H1 (cell line): ENCODE measurements at regions not wholly inside any gene's neighbourhood (a gene's known extent, or its start where the extent isn't known, plus 50 kb on each side); places are given as distances from the start of the nearest gene placed in this dataset.

ENCODE experiments used
- CTCF ChIA-PET: fragments of 300-600 bp; sonication (Branson Sonifier 250); formaldehyde crosslinking; loops from one replicate; lab custom pipeline; 2021; ENCODE audit not compliant: partially characterized antibody; lab: Charles Lee
- POLR2A ChIA-PET: fragments of 300-600 bp; sonication (Branson Sonifier 250); formaldehyde crosslinking; loops from one replicate; lab custom pipeline; 2021; ENCODE audit warnings: inconsistent platforms; ENCODE audit not compliant: partially characterized antibody; lab: Charles Lee
- DNase-seq, 2 experiments: peaks; one replicate each; pipeline versions ENCODE4 v3.0.0 to v3.0.0-alpha.2; 2010 to 2022; ENCODE audit warnings: low spot score in 2 of 2, low read depth in 1 of 2, mixed read lengths in 1 of 2
- FAIRE-seq: peaks from 2 replicates; lab custom pipeline; 2011; peaks lifted over from hg19 to GRCh38; lab: Jason Lieb, UNC
- H2AFZ ChIP-seq: 2 replicates; pipeline ENCODE4 v1.8.1; 2012; ENCODE audit warnings: low read length, inconsistent platforms
- H2AK5ac ChIP-seq: 2 replicates; pipeline ENCODE4 v1.6.1; 2013; ENCODE audit warnings: low read depth, low read length
- H2BK120ac ChIP-seq: replicated peaks from 2 replicates; pipeline ENCODE3; 2013; ENCODE audit warnings: low read depth, low read length, inconsistent platforms
- H2BK12ac ChIP-seq: 2 replicates; pipeline ENCODE4 v1.6.1; 2013; ENCODE audit warnings: low read depth, low read length
- H2BK15ac ChIP-seq: 2 replicates; pipeline ENCODE4 v1.6.1; 2013; ENCODE audit warnings: low read length
- H2BK20ac ChIP-seq: 2 replicates; pipeline ENCODE4 v1.6.1; 2013; ENCODE audit warnings: low read length
- H2BK5ac ChIP-seq: 2 replicates; pipeline ENCODE4 v1.6.1; 2013; ENCODE audit warnings: low read depth, low read length
- H3K14ac ChIP-seq: 2 replicates; pipeline ENCODE4 v1.6.1; 2013; ENCODE audit warnings: inconsistent platforms; ENCODE audit not compliant: insufficient read length
- H3K18ac ChIP-seq: 2 replicates; pipeline ENCODE4 v1.6.1; 2013; ENCODE audit warnings: low read length; ENCODE audit errors: extremely low read depth
- H3K23ac ChIP-seq: 2 replicates; pipeline ENCODE4 v1.6.1; 2013; ENCODE audit warnings: inconsistent platforms; ENCODE audit not compliant: insufficient read length
- H3K23me2 ChIP-seq: 2 replicates; pipeline ENCODE4 v1.6.1; 2013; ENCODE audit warnings: low read depth, low read length
- H3K27ac ChIP-seq: 2 replicates; pipeline ENCODE4 v1.6.1; 2011; ENCODE audit warnings: low read depth, low read length, inconsistent platforms
- H3K27me3 ChIP-seq, 4 experiments: replicated peaks in 1 of 4; 1 replicate in 1 of 4; 2 replicates in 3 of 4; pipeline versions ENCODE4 v1.6.1 to v1.8.1; 2011 to 2013; ENCODE audit warnings: low read length in 3 of 4, mild to moderate bottlenecking in 3 of 4, inconsistent platforms in 2 of 4, mixed read lengths in 2 of 4, moderate library complexity in 1 of 4; ENCODE audit not compliant: control insufficient read depth in 3 of 4, insufficient read depth in 3 of 4; ENCODE audit errors: extremely low read depth in 1 of 4
- H3K36me3 ChIP-seq, 4 experiments: 2 replicates each; pipeline versions ENCODE4 v1.6.1 to v1.8.1; 2011 to 2013; ENCODE audit warnings: mild to moderate bottlenecking in 4 of 4, low read length in 3 of 4, moderate library complexity in 2 of 4, control low read depth in 1 of 4, inconsistent platforms in 1 of 4; ENCODE audit not compliant: insufficient read depth in 4 of 4, control insufficient read depth in 2 of 4
- H3K4ac ChIP-seq: replicated peaks from 2 replicates; pipeline ENCODE3; 2013; ENCODE audit warnings: low read length, low read depth, mixed read lengths, inconsistent platforms; ENCODE audit not compliant: insufficient read length
- H3K4me1 ChIP-seq, 4 experiments: replicated peaks in 1 of 4; 1 replicate in 1 of 4; 2 replicates in 3 of 4; pipeline versions ENCODE4 v1.6.1 to v1.8.1; 2011 to 2013; ENCODE audit warnings: low read length in 3 of 4, inconsistent platforms in 2 of 4, mixed read lengths in 1 of 4; ENCODE audit not compliant: insufficient read depth in 4 of 4, control insufficient read depth in 3 of 4
- H3K4me2 ChIP-seq, 2 experiments: 2 replicates each; pipeline versions ENCODE4 v1.6.1 to v1.8.1; 2011 to 2013; ENCODE audit warnings: low read depth in 2 of 2, low read length in 2 of 2, control low read depth in 1 of 2, inconsistent platforms in 1 of 2, mild to moderate bottlenecking in 1 of 2; ENCODE audit not compliant: insufficient read depth in 1 of 2
- H3K4me3 ChIP-seq, 4 experiments: fragments of 200-600, 300-600 bp in 1 of 4; sonication (generic), shearing (Covaris generic), sonication (Bioruptor Twin) in 1 of 4; 2 replicates each; pipeline versions ENCODE4 v1.5.1 to v1.8.1; 2011 to 2016; ENCODE audit warnings: low read length in 4 of 4, low read depth in 3 of 4, control low read depth in 2 of 4, inconsistent platforms in 2 of 4, mild to moderate bottlenecking in 2 of 4, mixed read lengths in 1 of 4, moderate library complexity in 1 of 4; ENCODE audit not compliant: insufficient read depth in 2 of 4; ENCODE audit errors: extremely low read depth in 1 of 4
- H3K56ac ChIP-seq: replicated peaks from 2 replicates; pipeline ENCODE3; 2013; ENCODE audit warnings: low read depth, mild to moderate bottlenecking, mixed read lengths, low read length, inconsistent platforms; ENCODE audit not compliant: insufficient read length
- H3K79me1 ChIP-seq: 2 replicates; pipeline ENCODE4 v1.6.1; 2013; ENCODE audit warnings: low read depth, low read length, control low read depth
- H3K79me2 ChIP-seq, 2 experiments: 2 replicates each; pipeline versions ENCODE4 v1.6.1 to v1.8.1; 2012 to 2013; ENCODE audit warnings: low read length in 2 of 2, mild to moderate bottlenecking in 2 of 2, inconsistent platforms in 1 of 2; ENCODE audit not compliant: insufficient read depth in 2 of 2, control insufficient read depth in 1 of 2
- H3K9ac ChIP-seq, 4 experiments: replicated peaks in 1 of 4; 1 replicate in 1 of 4; 2 replicates in 3 of 4; pipeline versions ENCODE4 v1.6.1 to v1.8.1; 2011 to 2013; ENCODE audit warnings: low read depth in 3 of 4, low read length in 3 of 4, control low read depth in 2 of 4, mild to moderate bottlenecking in 2 of 4, moderate library complexity in 2 of 4, inconsistent platforms in 1 of 4; ENCODE audit errors: extremely low read depth in 1 of 4
- H3K9me3 ChIP-seq, 2 experiments: 2 replicates each; pipeline versions ENCODE4 v1.6.1 to v1.8.1; 2012 to 2013; ENCODE audit warnings: mild to moderate bottlenecking in 2 of 2, moderate library complexity in 2 of 2, control low read depth in 1 of 2, inconsistent platforms in 1 of 2, low read depth in 1 of 2, low read length in 1 of 2, mixed read lengths in 1 of 2; ENCODE audit not compliant: insufficient read depth in 2 of 2
- H4K20me1 ChIP-seq, 2 experiments: replicated peaks in 1 of 2; 2 replicates each; pipeline versions ENCODE3 to v1.8.1; 2011 to 2013; ENCODE audit warnings: inconsistent platforms in 2 of 2, low read length in 2 of 2, mild to moderate bottlenecking in 1 of 2; ENCODE audit not compliant: insufficient read depth in 2 of 2, control insufficient read depth in 1 of 2
- H4K5ac ChIP-seq: 2 replicates; pipeline ENCODE4 v1.6.1; 2013; ENCODE audit warnings: low read length, low read depth, mixed read lengths, inconsistent platforms; ENCODE audit not compliant: insufficient read length
- H4K8ac ChIP-seq: 2 replicates; pipeline ENCODE4 v1.8.0; 2013; ENCODE audit warnings: mild to moderate bottlenecking, moderate library complexity, low read length, inconsistent platforms; ENCODE audit not compliant: insufficient read depth; ENCODE audit errors: extremely low read depth
- H4K91ac ChIP-seq: replicated peaks from 2 replicates; pipeline ENCODE3; 2013; ENCODE audit warnings: low read length, mixed read lengths, inconsistent platforms; ENCODE audit not compliant: insufficient read length
- EGR1 ChIP-seq: IDR thresholded peaks from 2 replicates; pipeline ENCODE4 v1.6.1; 2011; ENCODE audit warnings: low read depth, low read length, borderline replicate concordance
- KDM5A ChIP-seq: fragments of 200-600 bp; IDR thresholded peaks from 2 replicates; pipeline ENCODE4 v1.7.1; 2012; ENCODE audit warnings: mild to moderate bottlenecking, low read length, inconsistent platforms, mixed read lengths
- WGBS, 2 experiments: shearing (Covaris generic) in 1 of 2; methylation state at CpG; one replicate each; pipeline versions ENCODE4 v1.1.6 to v1.1.7; 2013 to 2015; ENCODE audit warnings: low lambda C conversion rate in 2 of 2, mixed read lengths in 2 of 2, inconsistent platforms in 1 of 2, low coverage in 1 of 2, missing lambda C conversion rate in 1 of 2; ENCODE audit not compliant: insufficient replicate concordance in 2 of 2, insufficient coverage in 1 of 2, insufficient read length in 1 of 2; ENCODE audit errors: extremely low coverage in 1 of 2, missing lambda C conversion rate in 1 of 2; 5-methylcytosine and 5-hydroxymethylcytosine counted together
- TF ChIP-seq, protein P1 (sequence below): IDR thresholded peaks from 2 replicates; pipeline ENCODE4 v1.6.1; 2012; ENCODE audit warnings: inconsistent platforms

DNA sequence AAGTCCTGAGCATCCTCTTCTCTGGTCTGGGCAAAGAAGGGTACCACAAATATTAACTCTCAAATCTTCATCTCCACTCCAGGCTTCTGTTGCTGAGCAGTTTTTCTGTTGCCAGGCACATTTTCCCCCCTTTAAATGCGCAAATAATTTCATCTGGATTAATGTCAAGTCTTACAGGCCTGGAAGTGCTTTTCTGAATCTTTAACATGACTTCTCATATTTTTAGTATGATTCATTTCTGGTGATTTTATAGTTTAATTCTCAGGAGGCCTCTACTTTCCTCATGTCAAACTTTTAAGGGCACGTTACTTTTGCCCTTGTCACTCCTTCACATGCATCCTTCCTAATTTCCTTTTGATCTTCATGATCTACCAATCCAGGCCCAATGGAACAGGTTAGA, 510.2 kb downstream of the METTL15 start:
- no peaks in the 10 kb centered on the region for H3K27me3 ChIP-seq
- H3K23me2 ChIP-seq = no peaks in the 10 kb centered on the region; the same call in 1 of the 2 replicates
- no peak overlapping the region for H4K8ac ChIP-seq
- no peak overlapping the region for H2AFZ ChIP-seq
- H3K79me2 ChIP-seq = no peaks in the 10 kb centered on the region
- H3K4me3 ChIP-seq = no peak overlapping the region
- peaks cover 0 to 5% (median 2%) of the 10 kb centered on the region in 4 experiments; a peak in 2 of 7 replicates for H3K4me1 ChIP-seq
- no peak overlapping the region for H4K91ac ChIP-seq
- no peak overlapping the region for H4K5ac ChIP-seq
- no peak overlapping the region for H3K27ac ChIP-seq
- H2BK20ac ChIP-seq = no peak overlapping the region
- no peak overlapping the region for H3K56ac ChIP-seq
- POLR2A ChIA-PET = no interaction called here
- no peak overlapping the region for H3K14ac ChIP-seq
- H3K36me3 ChIP-seq = no peaks in the 10 kb centered on the region
- 89% methylated on average over 2 of the region's 2 CpGs; no CpG with 5 or more reads in 1 of the 2 experiments for WGBS, 2 experiments
- H3K4me2 ChIP-seq = no peak overlapping the region
- no peaks in the 10 kb centered on the region for H4K20me1 ChIP-seq
- FAIRE-seq = no peak
- no peak overlapping the region for H3K9ac ChIP-seq
- CTCF ChIA-PET = no interaction called here
- no peak overlapping the region for H2BK5ac ChIP-seq
- no peak for DNase-seq
- TF ChIP-seq, protein P1, sequence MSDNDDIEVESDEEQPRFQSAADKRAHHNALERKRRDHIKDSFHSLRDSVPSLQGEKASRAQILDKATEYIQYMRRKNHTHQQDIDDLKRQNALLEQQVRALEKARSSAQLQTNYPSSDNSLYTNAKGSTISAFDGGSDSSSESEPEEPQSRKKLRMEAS = no peak
- TF ChIP-seq EGR1 (no peak), KDM5A (no peak)
- no peak overlapping the region for H3K18ac ChIP-seq
- H2BK15ac ChIP-seq = no peak overlapping the region
- no peak overlapping the region for H2AK5ac ChIP-seq
- no peak overlapping the region for H2BK12ac ChIP-seq
- no peak overlapping the region for H3K23ac ChIP-seq
- no peaks in the 10 kb centered on the region; a peak in 1 of 4 replicates for H3K9me3 ChIP-seq
- H2BK120ac ChIP-seq = no peak overlapping the region
- H3K4ac ChIP-seq = no peak overlapping the region
- no peaks in the 10 kb centered on the region for H3K79me1 ChIP-seq
